ENCODE measurements at regions not wholly inside any gene's neighbourhood (a gene's known extent, or its start where the extent isn't known, plus 50 kb on each side); places are given as distances from the start of the nearest gene placed in this dataset.

DNA sequence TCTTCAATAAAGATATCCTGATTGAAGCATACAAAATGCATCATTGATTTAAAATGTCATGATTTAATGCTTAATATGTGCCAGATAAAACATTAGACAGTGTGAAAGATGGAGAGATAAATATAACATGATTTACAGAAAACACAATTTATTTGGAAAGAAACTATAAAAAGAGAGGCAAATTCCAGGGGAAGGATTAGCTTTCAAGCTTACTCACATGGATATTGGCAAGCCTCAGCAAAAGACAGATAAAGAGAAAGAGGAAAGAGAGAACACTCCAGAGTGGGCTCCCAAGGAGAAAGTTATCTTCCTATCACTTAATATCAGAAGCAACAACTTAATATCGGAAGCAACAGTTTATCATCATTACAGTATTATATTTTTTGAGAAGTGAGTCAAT lies 1036.5 kb downstream of the SQOR start:
- no peak for DNase-seq

DNA sequence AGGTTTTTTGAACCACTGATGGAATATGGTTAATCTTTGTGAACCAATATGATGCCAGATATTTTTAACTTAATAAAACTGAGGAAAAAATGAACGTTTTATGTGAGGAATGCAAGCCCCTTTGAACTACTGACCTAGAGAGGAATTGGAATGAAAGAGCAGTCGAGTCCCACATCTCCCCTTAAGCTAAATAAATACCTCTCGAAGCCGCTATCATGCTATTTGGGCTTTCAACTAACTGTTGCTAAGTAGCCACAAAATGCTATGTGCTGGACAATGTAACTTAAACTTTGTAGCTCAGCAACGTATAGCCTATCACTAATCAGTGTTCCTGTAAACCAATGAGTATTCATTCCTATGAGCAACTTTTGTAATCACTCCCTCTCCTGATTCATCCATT lies 1037.2 kb downstream of the SQOR start:
- no peak for DNase-seq

DNA sequence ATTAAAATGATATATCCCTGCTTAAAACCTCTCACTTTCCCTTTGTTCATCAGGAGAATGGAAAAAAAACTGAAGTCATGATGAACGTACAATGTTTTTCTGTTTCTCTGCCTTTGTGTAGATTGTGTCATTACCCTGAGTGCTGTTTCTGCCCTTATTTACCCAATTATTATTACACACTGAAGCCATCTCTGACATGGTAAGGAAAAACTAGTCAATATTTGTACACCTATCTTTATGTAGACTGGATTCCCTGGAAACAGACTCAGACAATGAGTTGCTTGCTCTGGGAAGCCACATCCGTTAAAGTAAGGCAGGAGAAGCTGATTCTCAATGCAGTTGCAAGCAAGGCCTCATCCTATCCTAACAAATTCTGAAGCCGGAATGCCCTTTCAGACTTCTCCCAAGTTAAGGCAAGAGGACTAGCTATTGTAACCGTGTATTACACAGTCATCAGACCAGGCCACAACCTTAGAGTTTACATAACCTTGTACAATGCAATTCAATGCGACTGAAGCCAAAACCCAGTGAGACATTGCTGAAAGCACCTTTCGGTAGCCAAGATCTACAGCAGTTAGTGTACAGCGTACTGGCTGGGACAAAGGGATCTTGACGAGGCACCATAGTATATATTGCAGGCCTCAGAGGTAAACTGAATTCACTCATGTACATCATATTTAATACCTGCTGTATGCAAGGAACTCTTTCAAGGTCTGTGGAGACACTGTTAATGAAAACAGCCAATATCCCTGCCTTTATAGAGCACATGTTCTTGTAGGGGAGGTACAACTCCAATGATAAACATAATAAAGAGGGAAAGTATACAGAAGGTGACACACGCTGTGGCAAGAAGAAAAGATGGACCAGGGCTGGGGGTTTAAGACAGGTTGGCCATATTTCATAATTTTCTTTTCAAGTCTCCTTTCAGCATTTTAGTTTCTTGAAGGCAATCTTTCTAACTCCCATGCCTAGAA lies 1040.8 kb upstream of the SEMA6D start:
- DNase-seq = peak in 1 of 2 experiments; percentile 46

DNA sequence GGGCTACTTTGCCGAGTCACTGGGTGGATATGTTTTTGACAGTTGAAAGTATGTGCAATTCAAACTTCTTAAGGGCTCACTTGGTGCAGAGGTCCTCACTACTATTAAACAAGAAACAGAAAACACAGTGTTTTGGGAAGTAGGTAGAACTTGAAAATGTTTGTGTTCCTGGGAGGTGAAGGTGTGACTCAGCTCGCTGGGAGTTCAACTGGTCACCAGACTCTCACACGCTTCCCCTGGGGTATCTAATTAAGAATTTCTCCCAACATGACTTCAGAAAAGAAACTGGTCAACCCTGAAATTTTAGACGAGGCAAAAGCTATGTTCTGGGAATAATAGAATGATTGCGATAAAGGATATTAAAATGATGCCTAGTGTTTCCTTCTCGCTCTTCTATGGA lies 1039.8 kb upstream of the SEMA6D start:
- DNase-seq = no peak

DNA sequence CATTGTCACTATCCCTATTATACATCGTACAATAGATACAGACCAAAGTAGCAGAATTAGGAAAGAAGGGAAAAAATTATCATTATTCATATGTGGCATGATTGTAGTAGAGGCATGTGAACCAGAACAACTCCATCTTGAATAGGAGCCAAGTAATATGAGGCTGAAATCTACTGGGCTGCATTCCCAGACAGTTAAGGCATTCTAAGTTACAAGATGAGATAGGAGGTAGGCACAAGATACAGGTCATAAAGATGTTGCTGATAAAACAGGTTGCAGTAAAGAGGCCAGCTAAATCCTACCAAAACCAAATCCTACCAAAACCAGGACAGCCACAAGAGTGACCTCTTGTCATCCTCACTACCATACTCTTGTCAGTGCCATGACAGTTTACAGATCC lies 1035.4 kb upstream of the SEMA6D start:
- DNase-seq = no peak

DNA sequence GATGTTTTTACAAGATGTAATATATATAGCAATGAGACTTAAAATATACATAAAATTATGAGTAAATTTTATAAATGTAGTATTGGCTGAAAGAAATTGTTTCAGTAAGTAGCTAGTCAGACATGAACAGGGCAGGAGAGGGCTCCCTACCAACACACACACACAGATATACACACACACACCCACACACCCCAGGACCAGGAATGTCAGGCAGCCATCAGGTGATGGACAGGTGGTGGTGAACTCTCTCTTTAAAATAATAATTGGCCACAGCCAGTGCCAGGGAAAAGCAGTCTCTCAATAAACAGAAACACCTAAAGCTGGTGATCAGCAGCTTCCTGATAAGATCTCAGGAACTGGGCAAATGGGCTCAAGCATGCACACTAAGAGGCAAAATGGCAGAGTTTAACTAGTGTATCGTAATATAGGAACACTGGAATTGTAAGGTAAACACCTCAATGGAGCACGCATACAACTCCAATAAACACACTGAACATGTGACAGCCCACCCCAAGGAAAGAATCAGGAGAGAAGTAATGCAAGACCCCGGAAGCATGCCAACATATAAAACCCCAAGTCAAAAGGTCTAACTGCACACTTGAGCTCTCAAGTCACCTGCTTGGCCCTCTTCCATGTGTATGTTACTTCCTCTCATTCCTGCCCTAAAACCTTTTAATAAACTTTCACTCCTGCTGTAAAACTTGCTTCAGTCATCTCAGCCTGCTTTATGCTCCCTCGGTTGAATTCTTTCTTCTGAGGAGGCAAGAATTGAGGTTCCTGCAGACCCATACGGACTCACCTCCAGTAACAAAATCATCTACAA lies 1034.1 kb upstream of the SEMA6D start:
- no peak for DNase-seq

DNA sequence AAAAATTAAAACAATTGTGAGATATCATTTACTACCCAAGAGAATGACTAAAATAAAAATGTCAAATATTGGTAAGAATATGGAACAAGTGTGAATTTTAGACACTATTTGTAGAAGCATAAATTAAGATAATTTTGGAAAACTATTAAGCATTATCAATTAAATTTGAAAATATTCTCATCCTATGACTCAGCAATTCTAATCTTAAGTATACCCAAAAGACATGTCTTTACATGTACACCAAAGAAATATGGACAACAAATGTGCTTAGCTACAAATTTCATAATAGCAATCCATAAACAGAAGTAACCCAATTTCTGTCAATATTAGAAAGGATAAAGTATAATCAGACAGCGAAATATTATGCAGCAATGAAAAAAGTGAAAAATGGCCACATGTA lies 1032.2 kb upstream of the SEMA6D start:
- no peak for DNase-seq

DNA sequence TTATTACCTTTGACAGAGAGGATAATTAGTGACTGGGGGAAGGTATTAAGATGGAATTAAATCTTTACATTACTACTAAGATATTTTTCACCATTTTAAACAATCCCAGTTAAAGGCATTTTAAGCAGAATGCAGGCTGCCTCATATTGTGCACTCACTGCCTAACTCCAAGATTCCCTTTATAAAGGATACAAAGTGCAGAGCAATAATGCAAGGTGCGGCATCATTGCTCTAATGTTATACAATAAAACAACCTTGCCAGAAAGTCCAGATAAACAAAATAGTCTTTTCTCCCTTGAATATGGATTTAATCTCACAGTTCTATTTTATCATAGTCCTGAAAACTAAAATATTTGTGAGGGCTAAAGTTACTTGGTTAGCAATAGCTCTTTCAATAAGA lies 1031.6 kb upstream of the SEMA6D start:
- no peak for DNase-seq

DNA sequence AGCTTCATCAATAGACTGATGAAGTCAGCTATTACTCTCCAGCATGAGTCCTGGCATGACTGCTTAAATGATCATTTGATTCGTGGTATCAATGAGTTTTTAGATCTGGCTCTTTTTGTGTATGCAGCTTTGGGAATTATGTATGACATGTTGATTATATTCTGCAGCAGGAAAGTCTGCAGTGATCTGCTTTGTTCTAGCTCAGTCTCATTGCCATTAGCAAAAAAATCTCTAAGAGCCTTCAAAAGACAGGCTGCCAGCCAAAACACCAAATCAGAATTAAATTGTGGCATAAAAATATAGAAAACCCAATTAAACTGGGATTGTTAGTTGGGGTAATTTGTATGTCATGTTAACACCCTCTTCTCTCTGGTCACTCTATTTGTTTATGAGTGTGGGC lies 1021.0 kb upstream of the SEMA6D start:
- no peak for DNase-seq

DNA sequence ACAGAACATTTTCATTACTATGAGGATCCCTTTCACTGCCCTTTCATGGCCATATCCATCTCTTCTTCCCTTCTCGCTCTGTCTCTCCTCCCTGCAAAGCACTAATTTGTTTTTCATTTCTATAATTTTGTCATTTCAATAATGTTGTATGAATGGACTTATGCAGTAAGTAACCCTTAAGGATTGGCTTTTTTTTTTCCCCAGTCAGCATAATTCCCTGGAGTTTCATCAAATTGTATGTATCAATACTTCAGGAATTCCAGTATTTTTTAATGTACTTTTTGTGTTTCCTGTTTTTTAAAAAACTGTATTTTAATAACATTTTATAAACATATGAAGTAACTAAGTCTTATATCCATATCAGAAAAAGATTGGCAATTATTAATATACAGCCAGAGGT lies 1016.0 kb upstream of the SEMA6D start:
- no peak for DNase-seq

DNA sequence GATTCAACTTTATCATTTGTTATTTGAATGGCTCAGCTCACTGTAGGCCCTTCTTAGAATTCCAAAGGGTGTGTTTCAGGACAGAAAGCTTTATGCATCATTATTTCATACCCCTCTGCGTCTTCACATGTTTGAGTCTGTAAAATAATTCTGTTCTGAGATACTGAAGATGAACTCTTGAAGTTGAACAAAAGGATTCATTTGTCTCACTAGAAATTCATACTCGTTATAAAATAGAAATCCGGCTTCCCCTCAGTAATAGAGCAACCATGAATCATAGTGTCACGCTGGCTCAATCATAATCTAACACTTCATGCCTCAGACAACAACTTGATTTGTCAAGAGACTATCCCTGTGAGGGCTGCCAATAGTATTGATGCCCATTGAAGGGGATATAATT lies 1015.4 kb upstream of the SEMA6D start:
- DNase-seq = no peak

DNA sequence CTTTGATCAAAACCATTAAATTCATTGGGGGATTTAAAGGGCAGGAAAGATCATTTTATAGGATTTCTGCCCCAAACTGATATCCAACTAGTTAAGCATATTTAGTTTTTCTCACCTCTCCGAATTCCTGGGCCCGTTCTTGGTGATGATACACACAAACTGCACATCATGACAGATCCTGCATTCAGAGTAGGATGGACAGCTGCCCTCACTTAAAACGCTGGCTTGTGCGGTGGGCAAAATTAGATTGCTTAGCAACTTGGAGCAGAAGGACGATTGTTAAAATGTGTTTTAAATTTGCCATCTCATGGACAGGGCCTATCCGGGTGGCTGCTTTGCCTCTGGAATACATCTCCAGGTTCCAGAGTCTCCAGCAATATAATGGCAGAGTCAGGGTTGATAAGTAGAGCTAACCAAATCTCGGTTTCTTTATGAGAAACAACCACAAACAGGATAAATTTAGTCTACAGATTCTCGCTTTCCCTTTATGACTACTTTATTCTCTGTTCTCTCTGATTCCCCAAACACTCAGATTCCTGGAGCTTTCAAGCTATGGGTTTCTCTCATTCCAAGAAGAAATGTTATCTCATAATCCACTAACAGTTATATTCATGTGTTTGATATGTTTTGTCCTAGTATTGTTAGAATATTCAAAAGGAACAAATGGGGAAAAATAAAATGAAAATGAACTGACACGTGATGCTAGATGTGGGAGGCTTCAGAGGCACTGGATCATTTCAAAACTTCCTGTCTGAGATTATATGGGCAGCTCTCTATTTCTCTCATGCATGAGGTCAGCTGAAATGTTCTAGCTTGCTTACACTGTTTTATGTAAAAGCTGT lies 1014.1 kb upstream of the SEMA6D start:
- no peak for DNase-seq

DNA sequence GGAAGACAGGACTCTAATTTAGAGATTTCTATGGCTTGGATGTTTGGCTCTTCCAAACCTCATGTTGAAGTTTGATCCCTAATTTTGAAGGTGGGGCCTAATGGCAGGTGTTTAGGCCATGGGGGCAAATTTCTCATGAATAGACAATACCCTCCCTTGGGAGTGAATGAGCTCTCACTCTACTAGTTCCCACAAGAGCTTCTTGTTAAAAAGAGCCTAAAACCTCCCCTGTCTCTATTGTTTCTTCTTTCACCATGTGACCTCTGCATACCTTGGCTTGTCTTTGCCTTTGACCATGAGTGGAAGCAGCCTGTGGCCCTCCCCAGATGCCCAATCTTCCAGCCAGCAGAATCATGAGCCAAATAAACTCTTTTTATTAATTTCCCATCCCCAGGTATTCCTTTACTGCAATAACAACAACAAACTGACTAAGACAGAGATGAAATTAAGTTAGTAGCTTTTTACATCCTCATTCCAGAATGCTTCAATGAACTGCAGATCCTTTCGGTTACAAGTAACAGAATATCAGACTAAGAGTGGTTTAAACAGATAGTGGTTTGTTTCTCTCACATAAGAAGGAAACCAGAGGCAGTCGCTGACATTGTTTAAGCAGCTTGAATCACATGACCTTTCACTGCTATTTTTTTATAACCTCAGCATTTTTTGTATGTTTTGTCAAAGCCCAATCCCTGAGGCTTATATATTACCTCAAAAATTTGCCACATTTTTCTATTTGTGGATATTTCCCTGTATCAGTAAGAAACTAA lies 1013.3 kb upstream of the SEMA6D start:
- no peak for DNase-seq

DNA sequence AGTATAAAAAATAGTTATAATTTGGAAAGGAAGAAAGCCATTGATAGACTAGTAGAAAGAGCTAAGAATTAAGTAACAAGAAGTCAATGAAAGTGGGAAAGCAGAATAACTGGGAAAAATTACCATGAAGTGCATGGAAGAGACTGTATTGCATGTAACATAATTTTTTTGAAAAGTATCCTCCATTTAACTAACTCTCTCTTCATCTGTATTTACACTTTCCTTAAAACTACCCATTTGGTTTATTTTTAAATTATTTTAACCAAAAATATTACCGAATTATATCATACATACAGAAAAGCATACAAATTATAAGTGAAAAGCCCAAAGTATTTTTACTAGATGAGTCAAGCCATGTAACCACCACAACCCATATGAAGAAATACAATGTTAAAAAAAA lies 1009.9 kb upstream of the SEMA6D start:
- DNase-seq = no peak

DNA sequence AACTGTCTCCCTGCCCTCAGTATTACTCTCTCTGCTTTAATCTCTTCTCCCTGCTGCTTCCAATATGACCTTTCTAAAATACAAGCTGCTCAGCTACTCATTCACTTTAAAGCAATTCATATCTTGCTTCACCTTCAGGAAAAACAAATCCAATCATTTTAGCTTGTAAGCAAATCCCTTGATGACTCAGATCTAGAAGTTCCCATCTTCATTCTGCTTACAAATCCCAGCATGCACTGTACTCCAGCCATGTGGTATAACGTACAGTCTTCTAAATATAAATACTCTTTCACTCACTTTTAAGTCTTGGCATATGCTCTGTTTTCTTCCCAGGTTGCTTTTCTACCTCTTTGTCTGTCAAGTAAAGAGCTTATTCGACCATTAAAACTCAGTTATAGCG lies 1009.1 kb upstream of the SEMA6D start:
- DNase-seq = no peak

DNA sequence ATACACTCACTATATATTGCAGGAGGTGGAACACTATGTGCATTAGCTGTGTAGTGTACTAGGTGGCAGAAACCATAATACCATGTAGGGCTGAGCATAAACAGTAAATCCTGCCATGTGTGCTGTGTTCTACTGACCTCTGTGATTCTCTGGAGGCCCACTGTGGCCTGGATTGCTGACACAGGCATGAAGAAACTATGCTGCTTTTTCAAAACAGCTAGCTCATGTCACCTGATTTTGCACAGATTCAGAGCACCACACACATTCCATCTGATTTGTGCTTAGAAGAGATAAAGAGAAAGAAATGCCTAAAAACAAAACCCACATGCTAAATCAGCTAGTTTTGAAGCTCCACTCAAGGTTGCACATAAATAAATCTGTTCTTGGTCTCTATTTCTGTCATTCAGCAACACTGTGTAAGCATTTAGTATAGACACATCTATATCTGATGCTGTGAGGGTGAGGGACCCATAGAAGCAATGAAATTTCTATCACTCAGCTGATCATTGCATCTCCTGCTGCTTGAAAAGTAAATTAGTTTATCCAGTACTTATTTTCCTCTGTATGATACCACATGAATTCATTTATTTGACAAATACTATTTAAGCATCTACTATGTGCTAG lies 1007.7 kb upstream of the SEMA6D start:
- DNase-seq = no peak

DNA sequence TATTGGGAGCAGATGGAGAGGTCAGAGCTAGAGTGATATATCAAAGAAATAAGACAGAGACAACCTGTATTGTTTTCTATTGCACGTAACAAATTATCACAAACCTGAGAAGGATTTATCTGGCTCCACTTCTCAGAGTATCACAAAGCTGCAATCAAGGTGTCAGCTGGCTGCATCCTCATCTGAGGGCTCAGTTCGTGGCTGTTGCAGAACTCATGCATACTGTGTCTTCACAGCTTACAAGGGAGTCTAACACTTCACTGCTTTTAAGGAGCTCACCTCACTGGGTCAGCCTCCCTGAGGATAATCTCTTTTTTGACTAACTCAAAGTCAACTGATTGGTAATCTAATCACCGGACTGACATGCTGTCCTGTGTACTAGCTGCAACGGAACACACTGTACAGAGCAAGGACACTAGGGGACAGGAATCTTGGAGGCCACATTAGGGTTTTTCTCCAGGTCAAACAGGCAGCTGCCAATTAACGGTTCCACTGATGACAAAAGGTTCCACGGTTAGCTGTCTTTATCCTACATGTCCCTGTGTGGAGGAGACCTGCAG lies 1006.8 kb upstream of the SEMA6D start:
- DNase-seq = no peak

DNA sequence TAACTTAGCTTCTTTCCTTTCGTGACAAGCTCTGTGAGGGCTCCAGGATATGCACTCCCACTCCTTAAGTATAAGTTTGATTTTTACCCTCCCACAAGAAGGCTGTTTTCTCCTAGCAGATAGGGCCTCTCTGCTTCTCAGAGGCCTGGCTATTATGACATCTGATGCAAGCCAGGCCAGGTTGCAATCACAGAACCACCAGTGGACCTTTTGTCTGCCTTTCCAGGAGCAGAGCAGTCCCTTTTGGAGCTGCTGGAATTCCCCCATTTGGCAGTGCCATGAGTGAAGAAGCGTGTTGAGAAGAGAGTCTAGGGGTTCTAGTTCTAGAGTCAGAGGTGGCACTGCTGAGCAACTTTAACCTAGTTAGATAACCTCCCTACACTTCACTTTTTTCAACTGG lies 1004.3 kb upstream of the SEMA6D start:
- DNase-seq = no peak

DNA sequence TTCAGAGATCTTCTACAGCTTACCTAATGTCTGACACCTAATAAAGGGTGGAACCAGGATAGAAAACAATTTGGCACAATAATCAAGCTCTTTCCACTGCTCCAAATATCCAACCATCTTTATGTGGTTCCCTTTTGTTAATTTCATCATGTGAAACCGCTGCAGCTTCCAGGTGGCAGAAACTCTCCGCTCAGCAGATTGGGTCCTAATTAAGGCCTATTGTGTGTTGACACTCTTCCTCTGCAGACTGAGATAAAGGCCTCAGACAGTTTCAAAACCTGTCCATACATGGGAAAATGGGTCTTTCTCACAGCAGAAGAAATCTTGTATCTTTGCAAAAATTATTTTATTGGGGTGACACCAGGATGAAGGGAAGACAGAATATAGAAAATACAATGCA lies 1002.4 kb upstream of the SEMA6D start:
- peak; percentile 8 to 52 for DNase-seq

DNA sequence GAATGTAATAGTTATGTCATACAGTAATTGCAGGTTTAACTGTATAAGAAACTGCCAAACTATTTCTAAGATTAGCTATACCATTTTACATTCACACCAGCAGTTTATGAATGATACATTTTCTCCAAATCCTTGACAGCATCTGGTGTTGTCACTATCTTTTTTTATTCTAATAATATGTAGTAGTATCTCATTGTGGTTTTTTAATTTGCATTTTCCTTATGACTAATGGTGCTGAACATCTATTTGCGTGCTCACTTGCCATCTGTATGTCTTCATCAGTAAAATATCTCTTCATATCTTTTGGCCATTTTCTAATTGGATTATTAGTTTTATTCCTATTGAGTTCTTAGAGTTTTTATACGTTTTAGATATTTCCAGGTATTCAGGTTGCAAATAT lies 994.0 kb upstream of the SEMA6D start:
- DNase-seq = no peak

DNA sequence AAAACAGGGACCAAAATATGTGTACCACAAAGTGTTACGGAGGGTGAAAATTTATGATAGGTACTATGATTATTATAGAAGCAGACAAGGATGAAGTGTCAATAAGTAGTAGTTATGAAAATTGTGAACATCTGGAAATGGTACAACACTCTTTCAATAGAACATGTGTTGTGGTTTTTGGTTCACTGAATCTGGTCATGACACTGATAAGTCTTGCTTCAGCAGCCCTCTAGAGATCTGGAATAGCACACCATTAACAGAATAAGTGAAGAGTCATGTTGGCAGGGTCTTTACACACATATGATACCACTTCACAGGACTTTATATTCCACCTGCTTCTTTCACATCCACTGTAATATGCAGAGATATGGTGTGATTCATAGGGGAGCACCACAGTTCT lies 985.2 kb upstream of the SEMA6D start:
- DNase-seq = no peak

DNA sequence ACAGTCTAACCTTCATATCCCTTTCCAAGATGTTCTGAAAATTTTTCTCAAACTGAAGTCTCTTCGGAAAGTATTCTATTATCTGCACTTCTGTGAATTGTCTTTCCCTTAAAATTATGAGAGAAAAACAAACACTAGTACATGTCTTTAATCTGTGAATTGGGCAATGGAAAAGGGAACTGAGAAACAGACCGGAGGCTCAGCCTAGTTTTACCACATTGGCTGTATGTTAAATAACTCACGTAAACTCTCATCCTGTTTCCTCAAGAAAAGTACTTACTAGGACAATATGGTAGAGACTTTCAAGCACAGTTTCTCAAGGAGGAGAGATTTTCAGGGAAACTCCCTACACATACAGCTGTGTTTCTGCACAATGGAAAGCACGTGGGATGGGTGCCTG lies 982.2 kb upstream of the SEMA6D start:
- no peak for DNase-seq
